ACHN (cell line): ENCODE measurements at regions not wholly inside any gene's neighbourhood (a gene's known extent, or its start where the extent isn't known, plus 50 kb on each side); places are given as distances from the start of the nearest gene placed in this dataset.

ENCODE experiments used
- DNase-seq: peaks from one replicate; pipeline ENCODE4 v3.0.0-alpha.2; 2015
- in situ Hi-C: cut with HindIII; loops from 2 replicates; pipeline ENCODE4 v1.10.0; 2017; ENCODE audit warnings: low sequenced_read_pairs, low pct_ligation_motif_present, low pct_unique_long_range_greater_than_20kb

- no peak for DNase-seq
- in situ Hi-C loops, result no loop called here
Measured at GRCh38 chr2:19465978-19466377, 107.6 kb upstream of the OSR1 start.

GRCh38 chr2:19462256-19462645 lies 103.8 kb upstream of the OSR1 start:
- in situ Hi-C loops, result no loop called here
- no peak for DNase-seq

- no peak for DNase-seq
- in situ Hi-C loops, result no loop called here
Measured at GRCh38 chr2:19461504-19462255, 103.3 kb upstream of the OSR1 start.

- DNase-seq, result no peak
- in situ Hi-C loops, result no loop called here
Measured at GRCh38 chr2:19460761-19461160, 102.3 kb upstream of the OSR1 start.

GRCh38 chr2:19458427-19459003 lies 100.1 kb upstream of the OSR1 start:
- in situ Hi-C loops, result no loop called here

GRCh38 chr2:19457809-19458208 lies 99.4 kb upstream of the OSR1 start:
- in situ Hi-C loops, result no loop called here
- DNase-seq, result no peak

More at GRCh38 chr2:19458427-19459003, 100.1 kb upstream of the OSR1 start:
- no peak for DNase-seq

DNA sequence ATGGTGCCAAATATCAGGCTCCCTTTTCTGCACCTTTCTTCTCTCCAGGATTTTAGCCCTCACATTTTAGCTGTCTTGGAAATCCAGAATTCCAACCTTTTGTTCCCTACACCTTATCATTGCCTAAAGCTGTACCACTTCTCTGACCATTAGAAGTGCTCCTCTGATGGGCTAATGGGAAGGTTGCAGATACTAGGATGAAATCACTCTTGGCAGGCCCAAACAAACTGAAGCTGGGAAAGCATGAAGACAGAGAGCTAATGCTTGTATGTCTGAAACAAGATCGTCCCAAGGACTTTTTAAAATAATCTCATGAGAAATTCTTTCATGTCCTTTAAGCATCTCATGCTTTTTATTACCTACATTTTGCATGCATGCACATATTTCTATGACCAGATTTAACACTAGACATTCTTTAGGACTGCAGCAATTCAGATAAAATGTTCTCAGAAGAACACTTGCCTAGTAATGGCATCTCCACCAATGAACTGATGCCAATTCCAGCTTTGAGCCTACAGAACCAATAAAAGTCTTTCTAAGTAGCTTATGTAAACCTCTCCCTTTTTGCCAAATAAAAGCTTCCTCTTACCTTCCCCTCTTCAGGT lies 98.4 kb upstream of the OSR1 start:
- no peak for DNase-seq
- in situ Hi-C loops, result no loop called here

DNA sequence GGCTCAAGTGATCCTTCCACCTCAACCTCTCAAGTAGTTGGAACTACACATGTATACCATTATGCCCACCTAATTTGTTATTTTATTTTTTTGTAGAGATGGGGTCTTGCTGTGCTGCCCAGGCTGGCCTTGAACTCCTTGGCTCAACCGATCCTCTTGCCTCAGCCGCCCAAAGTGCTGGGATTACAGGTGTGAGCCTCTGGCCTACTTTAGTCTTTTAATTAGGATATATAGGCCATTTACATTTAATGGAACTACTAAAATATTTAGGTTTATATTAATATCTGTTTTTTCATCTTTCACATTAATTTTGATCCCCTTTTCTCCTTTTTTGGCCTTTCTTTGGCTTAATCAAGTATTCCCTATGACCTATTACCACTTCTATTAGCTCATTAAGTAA lies 95.7 kb upstream of the OSR1 start:
- DNase-seq, result no peak
- in situ Hi-C loops, result no loop called here

DNA sequence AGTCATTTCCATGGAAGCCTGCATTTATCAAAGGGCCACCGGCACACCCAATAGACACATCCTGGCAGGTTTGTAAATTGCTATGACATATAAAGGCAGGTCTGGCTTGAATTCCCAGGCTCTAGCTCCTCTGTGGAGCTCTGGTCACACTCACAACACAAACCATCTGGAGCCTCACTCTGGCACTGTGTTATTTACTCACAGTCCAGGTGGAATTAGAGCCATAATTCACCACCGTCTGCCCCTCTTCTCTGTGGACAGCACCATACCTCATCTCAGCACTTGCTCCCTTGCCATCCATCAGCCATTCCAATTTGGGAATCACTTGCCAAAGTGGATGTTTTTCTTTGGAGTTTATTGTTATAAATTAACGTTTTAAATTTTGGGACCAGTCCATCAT lies 84.3 kb upstream of the OSR1 start:
- in situ Hi-C loops, result no loop called here
- DNase-seq, result no peak

GRCh38 chr2:19439081-19439480 lies 80.7 kb upstream of the OSR1 start:
- no peak for DNase-seq
- in situ Hi-C loops, result no loop called here

DNA sequence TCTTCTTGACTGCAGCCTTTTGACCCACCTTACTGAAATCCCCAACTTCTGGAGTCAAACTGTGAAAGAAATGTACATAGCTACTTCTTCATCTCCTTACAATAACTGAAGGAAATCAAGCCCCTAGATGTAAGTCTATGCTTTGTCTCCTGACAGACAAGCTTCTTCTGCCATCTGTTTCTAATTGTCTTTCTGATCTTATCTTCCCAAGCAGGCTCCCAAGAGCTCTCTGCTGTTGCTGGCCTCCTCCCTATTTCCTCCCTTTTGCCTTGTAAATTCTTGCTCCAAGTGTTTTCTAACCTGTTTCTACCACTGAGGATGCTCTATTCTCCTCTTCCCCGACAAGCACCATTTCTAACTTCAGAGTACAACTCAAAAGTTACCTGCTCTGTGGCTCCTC lies 77.4 kb upstream of the OSR1 start:
- no peak for DNase-seq
- in situ Hi-C loops, result no loop called here

DNA sequence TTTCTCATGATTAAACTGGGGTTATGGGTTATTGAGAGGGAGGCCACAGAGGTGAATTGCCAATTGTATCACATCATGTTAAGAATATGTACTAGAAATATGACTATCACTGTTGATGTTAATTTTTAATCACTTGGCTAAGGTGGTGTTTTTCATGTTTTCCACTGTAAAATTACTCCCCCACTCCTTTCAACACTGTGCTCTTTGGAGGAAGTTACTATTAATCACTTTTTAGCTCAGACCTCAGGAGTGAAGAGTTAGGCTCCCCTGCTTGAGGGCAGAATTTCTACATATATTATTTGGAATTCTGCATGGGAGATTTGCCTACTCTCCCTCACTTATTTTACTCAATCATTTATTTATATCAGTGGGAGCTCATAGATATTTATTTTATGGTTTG lies 76.0 kb upstream of the OSR1 start:
- DNase-seq, result no peak
- in situ Hi-C loops, result no loop called here

GRCh38 chr2:19426941-19427340 lies 68.5 kb upstream of the OSR1 start:
- in situ Hi-C loops, result no loop called here
- no peak for DNase-seq

DNA sequence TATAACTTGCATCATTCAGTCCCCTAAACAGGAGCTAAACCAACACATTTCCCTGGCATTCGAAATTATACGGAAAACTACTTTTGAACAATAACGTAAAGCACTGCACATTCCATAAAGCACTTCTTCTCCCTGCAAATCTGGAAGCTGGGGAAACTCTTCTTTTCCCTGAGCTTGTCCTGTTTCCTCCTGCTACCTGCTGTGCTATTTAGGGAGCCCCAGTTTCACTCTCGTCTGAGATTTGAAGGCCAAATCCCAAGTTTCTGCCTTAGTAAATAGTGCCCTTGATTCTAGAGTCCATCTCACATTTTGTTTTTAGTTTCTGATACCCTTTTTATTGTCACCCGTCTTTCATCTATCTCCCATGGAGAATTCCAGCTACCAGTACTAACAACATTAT lies 67.7 kb upstream of the OSR1 start:
- DNase-seq, result no peak
- in situ Hi-C loops, result no loop called here

- in situ Hi-C loops, result no loop called here
- no peak for DNase-seq
Measured at GRCh38 chr2:19425419-19425818, 67.0 kb upstream of the OSR1 start.

DNA sequence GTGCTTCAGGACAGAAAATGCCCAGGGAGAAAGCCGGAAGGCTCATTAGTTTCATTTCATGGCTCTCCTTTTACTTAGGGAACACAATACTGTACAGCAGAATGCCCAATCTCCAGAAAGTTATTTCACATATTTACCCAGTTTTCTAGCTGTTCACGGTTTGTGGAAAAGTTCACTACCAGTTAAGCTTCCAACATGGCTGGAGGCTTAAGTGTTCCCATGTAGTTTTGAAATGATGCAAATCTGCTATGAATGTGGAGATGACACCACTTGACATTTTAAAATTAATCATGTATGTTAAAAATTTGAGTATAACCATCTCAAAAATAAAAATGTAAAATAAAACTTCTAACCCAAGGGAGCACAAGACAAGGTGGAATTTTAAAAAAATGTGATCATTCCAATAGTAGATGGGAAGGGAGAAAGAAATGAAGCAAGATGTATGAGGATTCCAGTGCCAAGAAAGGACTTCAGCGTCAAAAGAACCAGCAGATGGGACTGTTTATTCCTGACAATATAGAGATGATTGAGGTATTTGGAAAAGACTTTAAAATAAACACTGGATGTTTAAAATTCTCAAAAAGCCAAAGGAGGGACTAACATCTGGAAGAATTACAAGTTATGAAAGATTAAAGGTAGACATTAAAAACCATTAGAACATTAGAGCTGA lies 60.9 kb upstream of the OSR1 start:
- DNase-seq, result no peak
- in situ Hi-C loops, result no loop called here

GRCh38 chr2:19416784-19417684 lies 58.6 kb upstream of the OSR1 start:
- in situ Hi-C loops, result no loop called here
- DNase-seq, result no peak

DNA sequence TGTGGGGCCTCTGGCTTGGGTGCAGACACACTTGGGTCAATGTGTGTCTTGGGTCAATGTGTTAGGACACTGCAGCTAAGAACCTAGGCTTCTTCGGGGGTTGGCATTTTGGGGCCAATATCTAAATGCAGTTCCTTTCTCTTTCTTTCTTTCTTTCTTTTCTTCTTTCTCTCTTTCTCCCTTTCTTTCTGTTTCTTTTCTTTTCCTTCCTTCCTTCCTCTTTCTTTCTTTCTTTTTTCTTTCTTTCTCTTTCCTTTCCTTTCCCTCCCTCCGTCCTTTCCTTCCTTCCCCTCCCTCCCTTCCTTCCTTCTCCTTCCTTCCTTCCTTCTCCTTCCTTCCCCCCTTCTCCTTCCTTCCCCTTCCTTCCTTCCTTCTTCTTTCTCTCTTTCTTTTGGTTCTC lies 57.7 kb upstream of the OSR1 start:
- in situ Hi-C loops, result no loop called here
- no peak for DNase-seq

DNA sequence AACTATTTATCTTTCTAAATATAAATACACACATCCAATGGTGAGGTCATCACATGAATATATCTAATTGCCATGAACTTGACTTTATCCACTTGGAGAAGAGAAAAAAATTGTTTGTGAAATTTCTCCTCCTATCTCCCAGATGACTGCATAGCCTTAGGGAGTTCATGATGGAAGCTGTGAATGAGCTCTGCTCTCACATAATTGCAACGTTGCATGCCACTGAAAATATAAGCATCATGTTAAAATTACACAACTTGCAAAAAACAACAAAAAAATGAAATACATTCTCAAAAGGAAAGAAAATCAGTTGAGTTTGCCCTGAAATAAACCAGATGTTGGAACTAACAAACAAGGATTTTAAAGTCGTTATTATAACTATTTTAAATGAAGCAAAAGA lies 50.6 kb upstream of the OSR1 start:
- no peak for DNase-seq
- in situ Hi-C loops, result no loop called here
